GM12878 (cell line): ENCODE measurements at regions not wholly inside any gene's neighbourhood (a gene's known extent, or its start where the extent isn't known, plus 50 kb on each side); places are given as distances from the start of the nearest gene placed in this dataset.

Source experiments
- ATAC-seq: fragments of 200-7000 bp; cut with Tn5 transposase; 3 replicates; pipeline ENCODE4 v1.9.1; 2020; ENCODE audit warnings: mild to moderate bottlenecking, moderate library complexity
- BruUV-seq: library from RNA; stranded (reverse); fragments of 400-500 nt; replicated peaks from 2 replicates; lab custom pipeline; 2021; lab: Mats Ljungman, UMichigan
- CTCF ChIA-PET: fragments of 300-600 bp; sonication (Branson Sonifier 250); formaldehyde crosslinking; extraction: SDS; loops from one replicate; lab custom pipeline; 2021; ENCODE audit warnings: inconsistent platforms; lab: Yijun Ruan, JAX
- POLR2A ChIA-PET: fragments of 350-600 bp; formaldehyde crosslinking; extraction: SDS; loops from one replicate; lab custom pipeline; 2021; ENCODE audit warnings: inconsistent platforms; lab: Charles Lee
- RAD21 ChIA-PET: fragments of 300-600 bp; sonication (Branson Sonifier 250); formaldehyde crosslinking; loops from one replicate; lab custom pipeline; 2023; ENCODE audit warnings: antibody characterized with exemption; ENCODE audit not compliant: unreplicated experiment; lab: Charles Lee
- SMC1A ChIA-PET: fragments of 300-600 bp; sonication (Branson Sonifier 250); formaldehyde crosslinking; loops from one replicate; lab custom pipeline; 2023; ENCODE audit not compliant: unreplicated experiment, uncharacterized antibody; lab: Charles Lee
- DNase-seq: peaks from one replicate; pipeline ENCODE4 v3.0.0-alpha.2; 2011; ENCODE audit warnings: low read depth, low spot score
- FAIRE-seq: peaks from 3 replicates; lab custom pipeline; 2011; peaks lifted over from hg19 to GRCh38; lab: Jason Lieb, UNC
- H2AFZ ChIP-seq: 2 replicates; pipeline ENCODE4 v1.6.0; 2011; ENCODE audit warnings: low read depth, low read length, control low read depth; ENCODE audit not compliant: control insufficient read depth
- H3K27ac ChIP-seq: 2 replicates; pipeline ENCODE4 v1.5.1; 2011; ENCODE audit warnings: control low read depth; ENCODE audit not compliant: control insufficient read depth, insufficient read depth
- H3K27me3 ChIP-seq, 2 experiments: replicated peaks in 1 of 2; 2 replicates each; pipeline versions ENCODE4 v1.6.0 to v1.6.1; 2011; ENCODE audit warnings: low read length in 1 of 2; ENCODE audit not compliant: control insufficient read depth in 2 of 2, insufficient read depth in 2 of 2
- H3K36me3 ChIP-seq, 2 experiments: 2 replicates each; pipeline ENCODE4 v1.5.1; 2011; ENCODE audit warnings: low read length in 1 of 2; ENCODE audit not compliant: control insufficient read depth in 2 of 2, insufficient read depth in 2 of 2
- H3K4me1 ChIP-seq: 2 replicates; pipeline ENCODE4 v1.6.1; 2011; ENCODE audit warnings: mild to moderate bottlenecking, low read length, moderate library complexity, mixed read lengths; ENCODE audit not compliant: control insufficient read depth, insufficient read depth
- H3K4me2 ChIP-seq: 2 replicates; pipeline ENCODE4 v1.6.0; 2011; ENCODE audit warnings: control low read depth; ENCODE audit not compliant: control insufficient read depth, insufficient read depth
- H3K4me3 ChIP-seq: fragments of 200-600 bp; sonication (generic); 2 replicates; pipeline ENCODE4 v1.5.1; 2016
- H3K79me2 ChIP-seq: 2 replicates; pipeline ENCODE4 v1.6.0; 2011; ENCODE audit warnings: low read length; ENCODE audit not compliant: control insufficient read depth, insufficient read depth
- H3K9ac ChIP-seq: 2 replicates; pipeline ENCODE4 v1.8.0; 2011; ENCODE audit warnings: low read length, control low read depth, mixed read lengths; ENCODE audit not compliant: control insufficient read depth, insufficient read depth
- H3K9me3 ChIP-seq: replicated peaks from 3 replicates; pipeline ENCODE4 v1.5.1; 2011; ENCODE audit warnings: mild to moderate bottlenecking, low read length; ENCODE audit not compliant: control insufficient read depth, insufficient read depth
- H4K20me1 ChIP-seq: 2 replicates; pipeline ENCODE4 v1.6.0; 2011; ENCODE audit not compliant: control insufficient read depth, insufficient read depth
- CBX5 ChIP-seq: sonication (generic); IDR thresholded peaks from 2 replicates; pipeline ENCODE4 v1.6.1; 2016; ENCODE audit warnings: low read depth, moderate library complexity, mild to moderate bottlenecking, inconsistent platforms
- FOXM1 ChIP-seq: IDR thresholded peaks from 2 replicates; pipeline ENCODE4 v1.6.1; 2012; ENCODE audit warnings: low read depth, mild to moderate bottlenecking, inconsistent platforms, low read length, moderate library complexity
- GATAD2B ChIP-seq: fragments of 450-650 bp; conservative IDR thresholded peaks from 2 replicates; pipeline ENCODE4 v1.6.1; 2017; ENCODE audit warnings: low read depth, mild to moderate bottlenecking, moderate library complexity
- MXI1 ChIP-seq: fragments of 150-350 bp; IDR thresholded peaks from 2 replicates; pipeline ENCODE4 v1.6.1; 2011; ENCODE audit warnings: low read depth, mild to moderate bottlenecking, inconsistent platforms, low read length, improper control_type of control experiment
- POLR2AphosphoS5 ChIP-seq: IDR thresholded peaks from 2 replicates; pipeline ENCODE4 v1.6.1; 2011; ENCODE audit warnings: mild to moderate bottlenecking, low read length, inconsistent platforms
- RELA ChIP-seq: fragments of 450-650 bp; IDR thresholded peaks from 2 replicates; pipeline ENCODE4 v1.8.0; 2014; ENCODE audit warnings: borderline replicate concordance; ENCODE audit not compliant: partially characterized antibody
- SMAD1 ChIP-seq: fragments of 450-650 bp; IDR thresholded peaks from 2 replicates; pipeline ENCODE4 v1.6.1; 2018; ENCODE audit warnings: mild to moderate bottlenecking, low read depth; ENCODE audit not compliant: partially characterized antibody
- TCF12 ChIP-seq: IDR thresholded peaks from 2 replicates; pipeline ENCODE4 v1.6.1; 2011; ENCODE audit warnings: low read depth, mild to moderate bottlenecking, low read length
- WRNIP1 ChIP-seq: IDR thresholded peaks from 2 replicates; pipeline ENCODE4 v1.6.1; 2011; ENCODE audit warnings: low read depth, low read length, improper control_type of control experiment, borderline replicate concordance
- WGBS: methylation state at CpG from one replicate; pipeline ENCODE4 v1.1.6; 2016; ENCODE audit warnings: low lambda C conversion rate; ENCODE audit not compliant: insufficient replicate concordance, insufficient coverage; ENCODE audit errors: missing lambda C conversion rate; 5-methylcytosine and 5-hydroxymethylcytosine counted together
- in situ Hi-C: fragments of 300-500 bp; cut with MboI; formaldehyde crosslinking; loops from 9 replicates; pipeline ENCODE4 v1.14.3; 2018; ENCODE audit warnings: mixed read lengths
- intact Hi-C: fragments of 100-400 bp; cut with micrococcal nuclease; formaldehyde crosslinking; loops from one replicate; pipeline ENCODE4 v1.14.2; 2022; ENCODE audit not compliant: unreplicated experiment
- TF ChIP-seq, protein P1 (sequence below): IDR thresholded peaks from 2 replicates; pipeline ENCODE4 v1.6.1; 2011; ENCODE audit warnings: borderline replicate concordance, low read depth, mild to moderate bottlenecking, moderate library complexity, mixed read lengths, low read length; ENCODE audit not compliant: insufficient read depth; ENCODE audit errors: extremely low read length

GRCh38 chr11:43245466-43245865 is 66.3 kb upstream of the API5 start:
- ChIA-PET POLR2A (no interaction called here), SMC1A (interaction anchor here (1.1 kb wide), 1 partner anchor 135 kb away, joined by 4 read pairs; no protein-coding TSS in a partner anchor), RAD21 (no interaction called here), CTCF (interaction anchor here (0.9 to 1.5 kb wide), 2 partner anchors 12 to 38 kb away, joined by 3 read pairs; no protein-coding TSS in a partner anchor)
- 22% methylated on average over 4 of the region's 4 CpGs for WGBS
- BruUV-seq, result no TSS peak
- no peaks in the 10 kb centered on the region for H3K4me1 ChIP-seq
- FAIRE-seq (no peak), DNase-seq (no peak), ATAC-seq (no peak)
- H3K79me2 ChIP-seq, result no peaks in the 10 kb centered on the region
- H4K20me1 ChIP-seq, result no peaks in the 10 kb centered on the region
- no peak overlapping the region for H2AFZ ChIP-seq
- no peak overlapping the region for H3K4me2 ChIP-seq
- H3K27me3 ChIP-seq, result no peaks in the 10 kb centered on the region
- H3K9me3 ChIP-seq, result no peaks in the 10 kb centered on the region
- intact Hi-C loops, result no loop called here
- no peaks in the 10 kb centered on the region for H3K36me3 ChIP-seq
- in situ Hi-C loops, result no loop called here
- H3K27ac ChIP-seq, result no peak overlapping the region
- TF ChIP-seq SMAD1, result no peak
- no peak for TF ChIP-seq FOXM1
- TF ChIP-seq MXI1, result no peak
- TF ChIP-seq, protein P1, sequence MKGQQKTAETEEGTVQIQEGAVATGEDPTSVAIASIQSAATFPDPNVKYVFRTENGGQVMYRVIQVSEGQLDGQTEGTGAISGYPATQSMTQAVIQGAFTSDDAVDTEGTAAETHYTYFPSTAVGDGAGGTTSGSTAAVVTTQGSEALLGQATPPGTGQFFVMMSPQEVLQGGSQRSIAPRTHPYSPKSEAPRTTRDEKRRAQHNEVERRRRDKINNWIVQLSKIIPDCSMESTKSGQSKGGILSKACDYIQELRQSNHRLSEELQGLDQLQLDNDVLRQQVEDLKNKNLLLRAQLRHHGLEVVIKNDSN, result no peak
- no peak for TF ChIP-seq RELA
- TF ChIP-seq WRNIP1, result no peak
- TF ChIP-seq CBX5, result no peak
- no peak for TF ChIP-seq GATAD2B
- no peak for TF ChIP-seq POLR2AphosphoS5
- TF ChIP-seq TCF12, result no peak
- no peak overlapping the region for H3K4me3 ChIP-seq
- no peak overlapping the region for H3K9ac ChIP-seq
